Left forelimb (tissue), 1 donor: ENCODE measurements at regions not wholly inside any gene's neighbourhood (a gene's known extent, or its start where the extent isn't known, plus 50 kb on each side); places are given as distances from the start of the nearest gene placed in this dataset.
A peak's percentile ranks its signal among the peaks of the same experiment; 100 is the strongest.

ENCODE experiments used
- DNase-seq: peaks from one replicate; pipeline ENCODE4 v3.0.0-alpha.2; 2018; ENCODE audit warnings: low spot score

- DNase-seq, result no peak
These were observed 149.0 kb downstream of the ARL6IP6 start for GRCh38 chr2:152867397-152867796.

GRCh38 chr2:152864601-152865149 lies 146.3 kb downstream of the ARL6IP6 start:
- no peak for DNase-seq

GRCh38 chr2:152863826-152864225 lies 145.4 kb downstream of the ARL6IP6 start:
- DNase-seq, result no peak

- no peak for DNase-seq
These were observed 143.0 kb downstream of the ARL6IP6 start for GRCh38 chr2:152861349-152861942.

GRCh38 chr2:152858594-152859265 lies 140.3 kb downstream of the ARL6IP6 start:
- no peak for DNase-seq

- DNase-seq, result no peak
These were observed 128.5 kb downstream of the ARL6IP6 start for GRCh38 chr2:152846697-152847470.

GRCh38 chr2:152835674-152836073 lies 117.3 kb downstream of the ARL6IP6 start:
- no peak for DNase-seq

GRCh38 chr2:152827944-152828343 lies 109.5 kb downstream of the ARL6IP6 start:
- no peak for DNase-seq

- no peak for DNase-seq
These were observed 108.3 kb downstream of the ARL6IP6 start for GRCh38 chr2:152826581-152827279.

GRCh38 chr2:152825834-152826233 lies 107.4 kb downstream of the ARL6IP6 start:
- DNase-seq, result no peak

- no peak for DNase-seq
These were observed 105.5 kb downstream of the ARL6IP6 start for GRCh38 chr2:152823905-152824304.

GRCh38 chr2:152822676-152823075 lies 104.3 kb downstream of the ARL6IP6 start:
- no peak for DNase-seq

GRCh38 chr2:152820048-152820447 lies 101.6 kb downstream of the ARL6IP6 start:
- DNase-seq, result no peak

- DNase-seq, result no peak
These were observed 97.3 kb downstream of the ARL6IP6 start for GRCh38 chr2:152815634-152816257.

- no peak for DNase-seq
These were observed 96.1 kb downstream of the ARL6IP6 start for GRCh38 chr2:152814475-152815030.

GRCh38 chr2:152813351-152813750 lies 94.9 kb downstream of the ARL6IP6 start:
- DNase-seq, result peak; percentile 62
